ENCODE measurements at regions not wholly inside any gene's neighbourhood (a gene's known extent, or its start where the extent isn't known, plus 50 kb on each side); places are given as distances from the start of the nearest gene placed in this dataset.

- DNase-seq = no peak
These were observed 204.1 kb upstream of the SUCLG2 start for GRCh38 chr3:67858492-67858891.

- no peak for DNase-seq
These were observed 202.3 kb upstream of the SUCLG2 start for GRCh38 chr3:67856718-67857117.

GRCh38 chr3:67854663-67855062, 200.3 kb upstream of the SUCLG2 start:
- DNase-seq = no peak

GRCh38 chr3:67853520-67853919, 199.1 kb upstream of the SUCLG2 start:
- no peak for DNase-seq

- no peak for DNase-seq
These were observed 193.9 kb upstream of the SUCLG2 start for GRCh38 chr3:67848299-67848698.

- no peak for DNase-seq
These were observed 191.8 kb upstream of the SUCLG2 start for GRCh38 chr3:67846166-67846565.

GRCh38 chr3:67832817-67833216, 178.4 kb upstream of the SUCLG2 start:
- no peak for DNase-seq

GRCh38 chr3:67831262-67831661, 176.8 kb upstream of the SUCLG2 start:
- DNase-seq = no peak

- no peak for DNase-seq
These were observed 174.1 kb upstream of the SUCLG2 start for GRCh38 chr3:67828486-67829010.

- no peak for DNase-seq
These were observed 166.7 kb upstream of the SUCLG2 start for GRCh38 chr3:67821135-67821534.

GRCh38 chr3:67819447-67819846, 165.0 kb upstream of the SUCLG2 start:
- no peak for DNase-seq

GRCh38 chr3:67809370-67809935, 155.0 kb upstream of the SUCLG2 start:
- no peak for DNase-seq

- no peak for DNase-seq
These were observed 154.5 kb upstream of the SUCLG2 start for GRCh38 chr3:67808906-67809305.

GRCh38 chr3:67804578-67804977, 150.2 kb upstream of the SUCLG2 start:
- DNase-seq = no peak

GRCh38 chr3:67804089-67804488, 149.7 kb upstream of the SUCLG2 start:
- no peak for DNase-seq

GRCh38 chr3:67798412-67798811, 144.0 kb upstream of the SUCLG2 start:
- no peak for DNase-seq

- DNase-seq = no peak
These were observed 137.2 kb upstream of the SUCLG2 start for GRCh38 chr3:67791620-67792019.

- DNase-seq = peak; percentile 58
These were observed 135.6 kb upstream of the SUCLG2 start for GRCh38 chr3:67790043-67790442.

GRCh38 chr3:67788396-67788795, 134.0 kb upstream of the SUCLG2 start:
- no peak for DNase-seq

GRCh38 chr3:67783281-67784250, 129.2 kb upstream of the SUCLG2 start:
- no peak for DNase-seq

GRCh38 chr3:67781871-67782270, 127.5 kb upstream of the SUCLG2 start:
- DNase-seq = no peak

- DNase-seq = no peak
These were observed 126.8 kb upstream of the SUCLG2 start for GRCh38 chr3:67781218-67781617.

GRCh38 chr3:67774676-67775075, 120.3 kb upstream of the SUCLG2 start:
- DNase-seq = no peak

- DNase-seq = no peak
These were observed 111.2 kb upstream of the SUCLG2 start for GRCh38 chr3:67765575-67765974.
